ENCODE measurements at regions not wholly inside any gene's neighbourhood (a gene's known extent, or its start where the extent isn't known, plus 50 kb on each side); places are given as distances from the start of the nearest gene placed in this dataset.

GRCh38 chr1:55378582-55378981 lies 163.4 kb upstream of the USP24 start:
- peaks cover 11% of the 10 kb centered on the region for H3K27me3 ChIP-seq (ENCODE audit: control insufficient read depth, insufficient read depth, low read length, poor library complexity, severe bottlenecking)
- DNase-seq = peak; percentile 91
- peaks cover 11% of the 10 kb centered on the region for H3K27me3 Mint-ChIP-seq (ENCODE audit: insufficient read depth)
- H3K4me3 ChIP-seq (ENCODE audit: low read length) = no peak overlapping the region
- no peaks in the 10 kb centered on the region for H3K4me1 ChIP-seq (ENCODE audit: control insufficient read depth, insufficient read depth, low read length)
- H3K9me3 Mint-ChIP-seq = no peaks in the 10 kb centered on the region
- no peak overlapping the region for H3K9ac ChIP-seq (ENCODE audit: extremely low read depth, low read length, poor library complexity, severe bottlenecking)
- no peak overlapping the region for H3K4me3 Mint-ChIP-seq
- H3K27ac ChIP-seq (ENCODE audit: low read depth, low read length) = no peak overlapping the region
- H3K36me3 ChIP-seq (ENCODE audit: control insufficient read depth, insufficient read depth, low read length) = no peaks in the 10 kb centered on the region
- H3K4me1 Mint-ChIP-seq = peaks cover 4% of the 10 kb centered on the region
- no peaks in the 10 kb centered on the region for H3K9me3 ChIP-seq (ENCODE audit: control insufficient read depth, low read length)
- WGBS, 2 experiments (ENCODE audit: insufficient coverage in 1 of 2, insufficient read length in 1 of 2) = 61 to 62% methylated on average over 7 to 10 of the region's 10 CpGs
- H3K27ac Mint-ChIP-seq = no peak overlapping the region
- no peaks in the 10 kb centered on the region for H3K36me3 Mint-ChIP-seq (ENCODE audit: low read depth)
- TF ChIP-seq, protein P1, sequence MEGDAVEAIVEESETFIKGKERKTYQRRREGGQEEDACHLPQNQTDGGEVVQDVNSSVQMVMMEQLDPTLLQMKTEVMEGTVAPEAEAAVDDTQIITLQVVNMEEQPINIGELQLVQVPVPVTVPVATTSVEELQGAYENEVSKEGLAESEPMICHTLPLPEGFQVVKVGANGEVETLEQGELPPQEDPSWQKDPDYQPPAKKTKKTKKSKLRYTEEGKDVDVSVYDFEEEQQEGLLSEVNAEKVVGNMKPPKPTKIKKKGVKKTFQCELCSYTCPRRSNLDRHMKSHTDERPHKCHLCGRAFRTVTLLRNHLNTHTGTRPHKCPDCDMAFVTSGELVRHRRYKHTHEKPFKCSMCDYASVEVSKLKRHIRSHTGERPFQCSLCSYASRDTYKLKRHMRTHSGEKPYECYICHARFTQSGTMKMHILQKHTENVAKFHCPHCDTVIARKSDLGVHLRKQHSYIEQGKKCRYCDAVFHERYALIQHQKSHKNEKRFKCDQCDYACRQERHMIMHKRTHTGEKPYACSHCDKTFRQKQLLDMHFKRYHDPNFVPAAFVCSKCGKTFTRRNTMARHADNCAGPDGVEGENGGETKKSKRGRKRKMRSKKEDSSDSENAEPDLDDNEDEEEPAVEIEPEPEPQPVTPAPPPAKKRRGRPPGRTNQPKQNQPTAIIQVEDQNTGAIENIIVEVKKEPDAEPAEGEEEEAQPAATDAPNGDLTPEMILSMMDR (conservative IDR thresholded peaks at IDR 0.05) = peak; percentile 93

DNA sequence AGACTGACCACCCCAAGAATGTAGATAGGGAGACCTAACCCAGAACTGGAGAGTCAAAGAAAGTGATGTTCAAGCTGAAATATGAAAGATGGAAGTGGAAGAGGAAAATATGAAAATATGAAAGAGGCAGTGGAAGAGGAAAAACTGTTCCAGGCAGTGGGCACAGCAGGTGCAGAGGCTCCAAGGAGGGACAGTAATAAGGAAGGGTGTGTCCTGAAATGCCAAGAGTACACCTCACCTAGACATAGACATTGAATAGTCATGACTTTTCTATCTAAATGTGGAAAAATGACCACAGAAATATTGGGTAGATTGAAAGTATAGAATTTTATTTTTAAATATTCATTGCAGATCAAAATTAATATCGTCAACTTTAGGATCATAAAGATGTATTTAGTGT lies 161.7 kb upstream of the USP24 start:
- Histone ChIP-seq H3K27ac (ENCODE audit: low read depth, low read length) (no peak overlapping the region), H3K27me3 (ENCODE audit: control insufficient read depth, insufficient read depth, low read length, poor library complexity, severe bottlenecking) (peaks cover 10% of the 10 kb centered on the region), H3K9ac (ENCODE audit: extremely low read depth, low read length, poor library complexity, severe bottlenecking) (no peak overlapping the region), H3K4me3 (ENCODE audit: low read length) (no peak overlapping the region), H3K36me3 (ENCODE audit: control insufficient read depth, insufficient read depth, low read length) (no peaks in the 10 kb centered on the region), H3K9me3 (ENCODE audit: control insufficient read depth, low read length) (no peaks in the 10 kb centered on the region), H3K4me1 (ENCODE audit: control insufficient read depth, insufficient read depth, low read length) (no peaks in the 10 kb centered on the region)
- no peaks in the 10 kb centered on the region for H3K9me3 Mint-ChIP-seq
- DNase-seq = no peak
- H3K27ac Mint-ChIP-seq = no peak overlapping the region
- 91% methylated on average over 1 of the region's 1 CpG; no CpG with 5 or more reads in 1 of the 2 experiments for WGBS, 2 experiments (ENCODE audit: insufficient coverage in 1 of 2, insufficient read length in 1 of 2)
- peaks cover 11% of the 10 kb centered on the region for H3K27me3 Mint-ChIP-seq (ENCODE audit: insufficient read depth)
- TF ChIP-seq, protein P1 (conservative IDR thresholded peaks at IDR 0.05) = no peak
- no peaks in the 10 kb centered on the region for H3K36me3 Mint-ChIP-seq (ENCODE audit: low read depth)
- no peak overlapping the region for H3K4me3 Mint-ChIP-seq
- peaks cover 4% of the 10 kb centered on the region for H3K4me1 Mint-ChIP-seq

GRCh38 chr1:55375617-55376258 lies 160.6 kb upstream of the USP24 start:
- Mint-ChIP-seq H3K4me3 (no peak overlapping the region), H3K4me1 (peaks cover 4% of the 10 kb centered on the region), H3K9me3 (no peaks in the 10 kb centered on the region), H3K27me3 (ENCODE audit: insufficient read depth) (peaks cover 11% of the 10 kb centered on the region), H3K27ac (no peak overlapping the region), H3K36me3 (ENCODE audit: low read depth) (no peaks in the 10 kb centered on the region)
- no peaks in the 10 kb centered on the region for H3K4me1 ChIP-seq (ENCODE audit: control insufficient read depth, insufficient read depth, low read length)
- no peak overlapping the region for H3K4me3 ChIP-seq (ENCODE audit: low read length)
- H3K27ac ChIP-seq (ENCODE audit: low read depth, low read length) = no peak overlapping the region
- 56 to 60% methylated on average over 2 to 4 of the region's 4 CpGs for WGBS, 2 experiments (ENCODE audit: insufficient coverage in 1 of 2, insufficient read length in 1 of 2)
- peak; percentile 69 for DNase-seq
- TF ChIP-seq, protein P1 (conservative IDR thresholded peaks at IDR 0.05) = peak; percentile 95
- H3K27me3 ChIP-seq (ENCODE audit: control insufficient read depth, insufficient read depth, low read length, poor library complexity, severe bottlenecking) = no peaks in the 10 kb centered on the region
- no peaks in the 10 kb centered on the region for H3K36me3 ChIP-seq (ENCODE audit: control insufficient read depth, insufficient read depth, low read length)
- no peaks in the 10 kb centered on the region for H3K9me3 ChIP-seq (ENCODE audit: control insufficient read depth, low read length)
- H3K9ac ChIP-seq (ENCODE audit: extremely low read depth, low read length, poor library complexity, severe bottlenecking) = no peak overlapping the region

Data from endodermal cell (in vitro differentiated cells).